Keratinocyte (primary cell): ENCODE measurements at regions not wholly inside any gene's neighbourhood (a gene's known extent, or its start where the extent isn't known, plus 50 kb on each side); places are given as distances from the start of the nearest gene placed in this dataset.

ENCODE experiments used
- CTCF ChIP-seq, 3 experiments: IDR thresholded peaks in 1 of 3; conservative IDR thresholded peaks in 1 of 3; optimal IDR thresholded peaks in 1 of 3; 2 replicates in 2 of 3; 3 replicates in 1 of 3; pipeline versions ENCODE3 to v1.5.1; 2011; ENCODE audit warnings: low read length in 3 of 3, mild to moderate bottlenecking in 3 of 3, moderate library complexity in 2 of 3, control low read depth in 1 of 3, inconsistent platforms in 1 of 3; ENCODE audit not compliant: insufficient read depth in 2 of 3; ENCODE audit errors: extremely low read depth in 1 of 3
- EZH2 ChIP-seq: IDR thresholded peaks from one replicate; pipeline ENCODE4 v1.6.1; 2012; ENCODE audit warnings: inconsistent platforms, mild to moderate bottlenecking, low read length, moderate library complexity

- TF ChIP-seq CTCF (optimal IDR thresholded peaks at IDR 0.05 in 1 of 3, IDR thresholded peaks at IDR 0.05 in 1 of 3, conservative IDR thresholded peaks at IDR 0.05 in 1 of 3; ENCODE audit: extremely low read depth in 1 of 3, insufficient read depth in 2 of 3, low read length in 3 of 3) (no peak), EZH2 (no peak)
Measured at GRCh38 chr2:78576409-78576808, 449.1 kb upstream of the REG3G start.
